ENCODE measurements at regions not wholly inside any gene's neighbourhood (a gene's known extent, or its start where the extent isn't known, plus 50 kb on each side); places are given as distances from the start of the nearest gene placed in this dataset.
"Not testable (repeated sequence)": the region's sequence is repeated elsewhere in the genome, so short reads cannot be mapped to it uniquely, and the experiment has no call there.

- TF ChIP-seq, protein P1, sequence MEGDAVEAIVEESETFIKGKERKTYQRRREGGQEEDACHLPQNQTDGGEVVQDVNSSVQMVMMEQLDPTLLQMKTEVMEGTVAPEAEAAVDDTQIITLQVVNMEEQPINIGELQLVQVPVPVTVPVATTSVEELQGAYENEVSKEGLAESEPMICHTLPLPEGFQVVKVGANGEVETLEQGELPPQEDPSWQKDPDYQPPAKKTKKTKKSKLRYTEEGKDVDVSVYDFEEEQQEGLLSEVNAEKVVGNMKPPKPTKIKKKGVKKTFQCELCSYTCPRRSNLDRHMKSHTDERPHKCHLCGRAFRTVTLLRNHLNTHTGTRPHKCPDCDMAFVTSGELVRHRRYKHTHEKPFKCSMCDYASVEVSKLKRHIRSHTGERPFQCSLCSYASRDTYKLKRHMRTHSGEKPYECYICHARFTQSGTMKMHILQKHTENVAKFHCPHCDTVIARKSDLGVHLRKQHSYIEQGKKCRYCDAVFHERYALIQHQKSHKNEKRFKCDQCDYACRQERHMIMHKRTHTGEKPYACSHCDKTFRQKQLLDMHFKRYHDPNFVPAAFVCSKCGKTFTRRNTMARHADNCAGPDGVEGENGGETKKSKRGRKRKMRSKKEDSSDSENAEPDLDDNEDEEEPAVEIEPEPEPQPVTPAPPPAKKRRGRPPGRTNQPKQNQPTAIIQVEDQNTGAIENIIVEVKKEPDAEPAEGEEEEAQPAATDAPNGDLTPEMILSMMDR (IDR thresholded peaks at IDR 0.05; ENCODE audit: low read depth, low read length, missing control alignments), result no peak
- no peak overlapping the region for H3K4me3 ChIP-seq (replicated peaks; ENCODE audit: low read depth, low read length)
- no peak for DNase-seq (ENCODE audit: extremely low read depth, low read depth)
Measured at GRCh38 chr12:87413784-87414183, 615.4 kb downstream of the C12orf50 start.

GRCh38 chr12:87406926-87407325, 622.3 kb downstream of the C12orf50 start:
- H3K4me3 ChIP-seq (replicated peaks; ENCODE audit: low read depth, low read length), result no peak overlapping the region
- TF ChIP-seq, protein P1 (IDR thresholded peaks at IDR 0.05; ENCODE audit: low read depth, low read length, missing control alignments), result no peak
- no peak for DNase-seq (ENCODE audit: extremely low read depth, low read depth)

- no peak overlapping the region for H3K4me3 ChIP-seq (replicated peaks; ENCODE audit: low read depth, low read length)
- no peak for DNase-seq (ENCODE audit: extremely low read depth, low read depth)
- TF ChIP-seq, protein P1 (IDR thresholded peaks at IDR 0.05; ENCODE audit: low read depth, low read length, missing control alignments), result no peak
Measured at GRCh38 chr12:87405918-87406317, 623.3 kb downstream of the C12orf50 start.

- not testable (repeated sequence) for H3K4me3 ChIP-seq (replicated peaks; ENCODE audit: low read depth, low read length); DNase-seq (ENCODE audit: extremely low read depth, low read depth)
Measured at GRCh38 chr12:87394168-87394567, 635.0 kb downstream of the C12orf50 start.

DNA sequence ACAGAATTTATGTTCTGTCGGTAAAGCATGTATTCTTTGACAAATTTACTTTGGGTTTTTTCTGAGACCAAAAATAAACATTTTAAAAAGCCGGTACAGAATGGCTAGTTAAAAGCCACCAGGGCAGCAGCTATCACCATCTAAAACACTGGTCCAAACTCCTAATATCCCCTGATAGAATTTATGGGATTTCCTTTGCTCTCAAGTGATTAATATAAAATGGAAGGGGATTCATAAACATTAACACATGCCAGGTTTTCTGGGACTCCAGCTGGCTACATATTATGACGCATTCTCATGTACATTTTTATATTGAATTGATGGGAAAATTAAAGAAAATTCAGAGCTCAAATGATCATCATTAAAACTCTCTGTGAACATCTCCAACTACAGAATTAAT, 640.8 kb downstream of the C12orf50 start:
- TF ChIP-seq, protein P1 (IDR thresholded peaks at IDR 0.05; ENCODE audit: low read depth, low read length, missing control alignments), result no peak
- no peak for DNase-seq (ENCODE audit: extremely low read depth, low read depth)
- no peak overlapping the region for H3K4me3 ChIP-seq (replicated peaks; ENCODE audit: low read depth, low read length)

DNA sequence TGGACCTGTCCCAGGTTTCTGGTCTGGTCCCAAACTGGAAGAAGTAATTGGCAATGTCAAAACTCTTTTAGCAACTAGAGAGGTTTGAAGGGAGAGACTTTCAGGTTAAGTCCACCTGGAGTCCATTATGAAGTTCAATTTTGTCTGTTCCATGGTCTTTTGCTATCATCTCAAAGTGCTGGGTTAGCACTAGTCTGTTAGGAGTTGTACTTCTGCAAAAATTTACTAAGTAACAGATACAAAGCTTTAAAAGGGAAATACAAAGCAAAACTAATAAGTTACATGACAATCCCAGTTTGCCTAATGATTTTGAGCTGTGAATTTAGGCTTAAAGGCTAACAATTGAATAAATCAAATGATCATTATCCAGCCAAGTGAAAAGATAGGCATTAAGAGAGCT, 643.9 kb downstream of the C12orf50 start:
- H3K4me3 ChIP-seq (replicated peaks; ENCODE audit: low read depth, low read length), result no peak overlapping the region
- TF ChIP-seq, protein P1 (IDR thresholded peaks at IDR 0.05; ENCODE audit: low read depth, low read length, missing control alignments), result no peak
- DNase-seq (ENCODE audit: extremely low read depth, low read depth), result no peak

DNA sequence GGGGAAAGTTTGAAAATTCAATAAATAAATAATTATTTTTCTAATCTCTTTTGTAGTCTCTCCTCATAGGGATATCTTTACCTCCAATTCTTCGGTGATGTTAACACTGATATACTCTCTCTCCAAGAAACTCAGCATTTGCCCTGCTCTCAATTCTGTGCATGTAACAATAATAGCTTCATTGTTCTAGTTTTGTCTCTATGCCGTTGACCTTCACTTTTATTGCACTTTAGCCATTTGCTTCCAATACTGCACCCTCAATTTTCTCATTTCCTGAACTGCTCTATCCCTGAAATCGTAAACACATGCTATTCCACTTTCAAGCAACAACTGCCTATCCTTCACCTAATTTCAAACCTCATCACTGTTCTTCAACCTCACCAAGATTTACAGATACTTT, 645.0 kb downstream of the C12orf50 start:
- DNase-seq (ENCODE audit: extremely low read depth, low read depth), result no peak
- TF ChIP-seq, protein P1 (IDR thresholded peaks at IDR 0.05; ENCODE audit: low read depth, low read length, missing control alignments), result no peak
- no peak overlapping the region for H3K4me3 ChIP-seq (replicated peaks; ENCODE audit: low read depth, low read length)

Measured in HFF-Myc (cell line).